ENCODE measurements at regions not wholly inside any gene's neighbourhood (a gene's known extent, or its start where the extent isn't known, plus 50 kb on each side); places are given as distances from the start of the nearest gene placed in this dataset.

GRCh38 chr3:107315141-107315540 lies 62.1 kb upstream of the CCDC54 start:
- no peaks in the 10 kb centered on the region for H3K36me3 Mint-ChIP-seq (ENCODE audit: low read depth, unreplicated experiment)
- peaks cover 3% of the 10 kb centered on the region for H3K27me3 Mint-ChIP-seq (ENCODE audit: unreplicated experiment)
- H3K27ac Mint-ChIP-seq (ENCODE audit: unreplicated experiment), result no peak overlapping the region
- H3K4me3 Mint-ChIP-seq (ENCODE audit: unreplicated experiment), result no peak overlapping the region
- H3K4me1 Mint-ChIP-seq (ENCODE audit: unreplicated experiment), result no peaks in the 10 kb centered on the region
- H3K9me3 Mint-ChIP-seq (ENCODE audit: unreplicated experiment), result no peaks in the 10 kb centered on the region
- no peak for TF ChIP-seq CTCF (IDR thresholded peaks at IDR 0.05; ENCODE audit: unreplicated experiment)
- DNase-seq (ENCODE audit: low spot score), result no peak

- no peak overlapping the region for H3K4me3 Mint-ChIP-seq (ENCODE audit: unreplicated experiment)
Measured at GRCh38 chr3:107323723-107324122, 53.5 kb upstream of the CCDC54 start.

GRCh38 chr3:107325446-107325845 lies 51.8 kb upstream of the CCDC54 start:
- H3K4me1 Mint-ChIP-seq (ENCODE audit: unreplicated experiment), result peaks cover 9% of the 10 kb centered on the region
- no peak for TF ChIP-seq CTCF (IDR thresholded peaks at IDR 0.05; ENCODE audit: unreplicated experiment)
- H3K4me3 Mint-ChIP-seq (ENCODE audit: unreplicated experiment), result no peak overlapping the region
- H3K27me3 Mint-ChIP-seq (ENCODE audit: unreplicated experiment), result peaks cover 2% of the 10 kb centered on the region
- H3K9me3 Mint-ChIP-seq (ENCODE audit: unreplicated experiment), result no peaks in the 10 kb centered on the region
- no peak for DNase-seq (ENCODE audit: low spot score)
- H3K27ac Mint-ChIP-seq (ENCODE audit: unreplicated experiment), result no peak overlapping the region
- peaks cover 2% of the 10 kb centered on the region for H3K36me3 Mint-ChIP-seq (ENCODE audit: low read depth, unreplicated experiment)

More at GRCh38 chr3:107323723-107324122, 53.5 kb upstream of the CCDC54 start:
- no peak for TF ChIP-seq CTCF (IDR thresholded peaks at IDR 0.05; ENCODE audit: unreplicated experiment)
- no peak for DNase-seq (ENCODE audit: low spot score)
- Mint-ChIP-seq H3K27me3 (ENCODE audit: unreplicated experiment) (peaks cover 2% of the 10 kb centered on the region), H3K36me3 (ENCODE audit: low read depth, unreplicated experiment) (peaks cover 2% of the 10 kb centered on the region), H3K9me3 (ENCODE audit: unreplicated experiment) (no peaks in the 10 kb centered on the region), H3K27ac (ENCODE audit: unreplicated experiment) (no peak overlapping the region), H3K4me1 (ENCODE audit: unreplicated experiment) (peaks cover 9% of the 10 kb centered on the region)

All from endothelial cell (in vitro differentiated cells).